IPS DF 6.9 (cell line): ENCODE measurements at regions not wholly inside any gene's neighbourhood (a gene's known extent, or its start where the extent isn't known, plus 50 kb on each side); places are given as distances from the start of the nearest gene placed in this dataset.

Experiments
- DNase-seq: peaks from one replicate; pipeline ENCODE4 v3.0.0-alpha.2; 2013; ENCODE audit warnings: low read depth, low spot score
- H3K27ac ChIP-seq: one replicate; pipeline ENCODE4 v1.5.1; 2013; ENCODE audit warnings: low read length, control low read depth
- H3K27me3 ChIP-seq: 2 replicates; pipeline ENCODE4 v1.6.1; 2013; ENCODE audit warnings: mild to moderate bottlenecking, low read length; ENCODE audit not compliant: control insufficient read depth, insufficient read depth
- H3K36me3 ChIP-seq: 2 replicates; pipeline ENCODE4 v1.6.1; 2013; ENCODE audit warnings: low read length; ENCODE audit not compliant: control insufficient read depth, insufficient read depth
- H3K4me1 ChIP-seq: 2 replicates; pipeline ENCODE4 v1.6.1; 2013; ENCODE audit warnings: low read length; ENCODE audit not compliant: control insufficient read depth, insufficient read depth
- H3K4me3 ChIP-seq: 2 replicates; pipeline ENCODE4 v1.5.1; 2013; ENCODE audit warnings: mild to moderate bottlenecking, low read length
- H3K9me3 ChIP-seq: 2 replicates; pipeline ENCODE4 v1.6.1; 2013; ENCODE audit warnings: low read length, inconsistent platforms; ENCODE audit not compliant: control insufficient read depth, insufficient read depth
- WGBS: extraction: QIAGEN DNeasy Blood & Tissue Kit; methylation state at CpG from one replicate; pipeline ENCODE4 v1.1.7; 2013; ENCODE audit warnings: mixed read lengths, missing lambda C conversion rate; ENCODE audit not compliant: insufficient read length, insufficient coverage; 5-methylcytosine and 5-hydroxymethylcytosine counted together

GRCh38 chr10:128481152-128481840 is 355.1 kb upstream of the MKI67 start:
- Histone ChIP-seq H3K36me3 (no peaks in the 10 kb centered on the region), H3K27me3 (no peaks in the 10 kb centered on the region; the same call in 1 of the 2 replicates), H3K4me3 (no peak overlapping the region), H3K4me1 (peaks cover 1% of the 10 kb centered on the region; the same call in 1 of the 2 replicates), H3K27ac (no peak overlapping the region), H3K9me3 (no peaks in the 10 kb centered on the region)
- DNase-seq: no peak
- WGBS: no CpG with 5 or more reads among the region's 21 CpGs

GRCh38 chr10:128482052-128482451 is 355.8 kb upstream of the MKI67 start:
- H3K36me3 ChIP-seq: no peaks in the 10 kb centered on the region
- no peak for DNase-seq
- WGBS: no CpG with 5 or more reads among the region's 7 CpGs
- H3K4me3 ChIP-seq: no peak overlapping the region
- H3K27ac ChIP-seq: no peak overlapping the region
- H3K9me3 ChIP-seq: no peaks in the 10 kb centered on the region
- peaks cover 1% of the 10 kb centered on the region; the same call in 1 of the 2 replicates for H3K4me1 ChIP-seq
- H3K27me3 ChIP-seq: no peaks in the 10 kb centered on the region; the same call in 1 of the 2 replicates

GRCh38 chr10:128483216-128483615 is 357.0 kb upstream of the MKI67 start:
- H3K4me1 ChIP-seq: peaks cover 1% of the 10 kb centered on the region; the same call in 1 of the 2 replicates
- no peak overlapping the region for H3K27ac ChIP-seq
- H3K4me3 ChIP-seq: no peak overlapping the region
- H3K9me3 ChIP-seq: no peaks in the 10 kb centered on the region
- no peak for DNase-seq
- H3K36me3 ChIP-seq: no peaks in the 10 kb centered on the region
- WGBS: no CpG with 5 or more reads among the region's 16 CpGs
- H3K27me3 ChIP-seq: no peaks in the 10 kb centered on the region; the same call in 1 of the 2 replicates

- no peak for DNase-seq
- Histone ChIP-seq H3K27me3 (no peaks in the 10 kb centered on the region; the same call in 1 of the 2 replicates), H3K27ac (no peak overlapping the region), H3K9me3 (no peaks in the 10 kb centered on the region), H3K4me3 (no peak overlapping the region), H3K4me1 (peaks cover 1% of the 10 kb centered on the region; the same call in 1 of the 2 replicates), H3K36me3 (no peaks in the 10 kb centered on the region)
- no CpG with 5 or more reads among the region's 5 CpGs for WGBS
Observed at GRCh38 chr10:128484041-128484440, 357.8 kb upstream of the MKI67 start.

- DNase-seq: no peak
- Histone ChIP-seq H3K4me3 (no peak overlapping the region), H3K9me3 (no peaks in the 10 kb centered on the region), H3K27me3 (no peaks in the 10 kb centered on the region; the same call in 1 of the 2 replicates), H3K4me1 (peaks cover 1% of the 10 kb centered on the region; the same call in 1 of the 2 replicates), H3K36me3 (no peaks in the 10 kb centered on the region), H3K27ac (no peak overlapping the region)
- no CpG with 5 or more reads among the region's 7 CpGs for WGBS
Observed at GRCh38 chr10:128485701-128486235, 359.5 kb upstream of the MKI67 start.

- no peak overlapping the region for H3K4me3 ChIP-seq
- no peak overlapping the region for H3K27ac ChIP-seq
- WGBS: no CpG with 5 or more reads among the region's 16 CpGs
- H3K9me3 ChIP-seq: no peaks in the 10 kb centered on the region
- no peaks in the 10 kb centered on the region for H3K27me3 ChIP-seq
- DNase-seq: no peak
- H3K36me3 ChIP-seq: no peaks in the 10 kb centered on the region
- H3K4me1 ChIP-seq: peaks cover 1% of the 10 kb centered on the region; the same call in 1 of the 2 replicates
Observed at GRCh38 chr10:128487517-128487916, 361.3 kb upstream of the MKI67 start.

- Histone ChIP-seq H3K4me1 (no peaks in the 10 kb centered on the region), H3K27ac (no peak overlapping the region), H3K36me3 (no peaks in the 10 kb centered on the region), H3K9me3 (no peaks in the 10 kb centered on the region), H3K4me3 (no peak overlapping the region), H3K27me3 (no peaks in the 10 kb centered on the region)
- no peak for DNase-seq
- WGBS: no CpG with 5 or more reads among the region's 13 CpGs
Observed at GRCh38 chr10:128489324-128490247, 363.4 kb upstream of the MKI67 start.

- DNase-seq: no peak
- H3K4me3 ChIP-seq: no peak overlapping the region
- H3K27me3 ChIP-seq: no peaks in the 10 kb centered on the region
- WGBS: no CpG with 5 or more reads among the region's 5 CpGs
- H3K36me3 ChIP-seq: no peaks in the 10 kb centered on the region
- no peaks in the 10 kb centered on the region for H3K9me3 ChIP-seq
- H3K27ac ChIP-seq: no peak overlapping the region
- H3K4me1 ChIP-seq: no peaks in the 10 kb centered on the region
Observed at GRCh38 chr10:128491686-128492085, 365.5 kb upstream of the MKI67 start.

GRCh38 chr10:128493811-128494210 is 367.6 kb upstream of the MKI67 start:
- DNase-seq: no peak
- Histone ChIP-seq H3K27me3 (no peaks in the 10 kb centered on the region), H3K36me3 (no peaks in the 10 kb centered on the region), H3K9me3 (no peaks in the 10 kb centered on the region), H3K4me1 (no peaks in the 10 kb centered on the region), H3K4me3 (no peak overlapping the region), H3K27ac (no peak overlapping the region)
- no CpG with 5 or more reads among the region's 4 CpGs for WGBS

GRCh38 chr10:128494665-128495064 is 368.4 kb upstream of the MKI67 start:
- no CpG with 5 or more reads among the region's 3 CpGs for WGBS
- DNase-seq: no peak
- Histone ChIP-seq H3K27me3 (no peaks in the 10 kb centered on the region), H3K9me3 (no peaks in the 10 kb centered on the region), H3K4me3 (no peak overlapping the region), H3K27ac (no peak overlapping the region), H3K4me1 (no peaks in the 10 kb centered on the region; the same call in 1 of the 2 replicates), H3K36me3 (no peaks in the 10 kb centered on the region)
